ENCODE measurements at regions not wholly inside any gene's neighbourhood (a gene's known extent, or its start where the extent isn't known, plus 50 kb on each side); places are given as distances from the start of the nearest gene placed in this dataset.

- Histone ChIP-seq H3K27ac (no peak overlapping the region), H3K9me3 (no peaks in the 10 kb centered on the region), H3K4me2 (no peak overlapping the region), H3K4me1 (no peaks in the 10 kb centered on the region), H3K4me3 (no peak overlapping the region)
- TF ChIP-seq REST (IDR thresholded peaks at IDR 0.05) = no peak
- TF ChIP-seq FOSB (CRISPR knock-in tag; IDR thresholded peaks at IDR 0.05) = no peak
- no peak for ATAC-seq
- 30% methylated on average over 2 of the region's 2 CpGs for WGBS (ENCODE audit: missing lambda C conversion rate)
- ChIA-PET CTCF (no interaction called here), POLR2A (no interaction called here)
- DNase-seq (ENCODE audit: low read depth in 1 of 2, low spot score in 1 of 2) = no peak
- FAIRE-seq = no peak
Measured at GRCh38 chr13:81425286-81425685, 1084.4 kb upstream of the SPRY2 start.

GRCh38 chr13:81409284-81409683 lies 1068.4 kb upstream of the SPRY2 start:
- ChIA-PET POLR2A (no interaction called here), CTCF (no interaction called here)
- FAIRE-seq (no peak), DNase-seq (ENCODE audit: low read depth in 1 of 2, low spot score in 1 of 2) (no peak), ATAC-seq (no peak)
- Histone ChIP-seq H3K9me3 (no peaks in the 10 kb centered on the region), H3K4me3 (no peak overlapping the region), H3K27ac (no peak overlapping the region), H3K4me2 (no peak overlapping the region), H3K4me1 (no peaks in the 10 kb centered on the region)
- TF ChIP-seq EHF (CRISPR knock-in tag; IDR thresholded peaks at IDR 0.05) (no peak), EHMT2 (IDR thresholded peaks at IDR 0.05; ENCODE audit: low read depth) (no peak)

- WGBS (ENCODE audit: missing lambda C conversion rate) = 36% methylated on average over 2 of the region's 2 CpGs
- no peak for DNase-seq (ENCODE audit: low read depth in 1 of 2, low spot score in 1 of 2)
- no peak overlapping the region for H3K4me3 ChIP-seq
- no peak for FAIRE-seq
- H3K4me1 ChIP-seq = no peaks in the 10 kb centered on the region
- TF ChIP-seq NFE2L2 (conservative IDR thresholded peaks at IDR 0.05; ENCODE audit: low read length) (no peak), EHF (CRISPR knock-in tag; IDR thresholded peaks at IDR 0.05) (no peak), USF2 (IDR thresholded peaks at IDR 0.05) (no peak), HOXA7 (CRISPR knock-in tag; IDR thresholded peaks at IDR 0.05) (no peak)
- no peak overlapping the region for H3K27ac ChIP-seq
- no peak overlapping the region for H3K4me2 ChIP-seq
- no peak for ATAC-seq
- no peaks in the 10 kb centered on the region for H3K9me3 ChIP-seq
- POLR2A ChIA-PET = no interaction called here
- CTCF ChIA-PET = no interaction called here
Measured at GRCh38 chr13:81408647-81409046, 1067.7 kb upstream of the SPRY2 start.

GRCh38 chr13:81406639-81407292 lies 1065.8 kb upstream of the SPRY2 start:
- 12% methylated on average over 4 of the region's 4 CpGs for WGBS (ENCODE audit: missing lambda C conversion rate)
- ATAC-seq (no peak), DNase-seq (ENCODE audit: low read depth in 1 of 2, low spot score in 1 of 2) (no peak), FAIRE-seq (no peak)
- H3K27ac ChIP-seq = no peak overlapping the region
- no peaks in the 10 kb centered on the region for H3K9me3 ChIP-seq
- ChIA-PET CTCF (no interaction called here), POLR2A (no interaction called here)
- H3K4me3 ChIP-seq = no peak overlapping the region
- no peaks in the 10 kb centered on the region for H3K4me1 ChIP-seq
- H3K4me2 ChIP-seq = no peak overlapping the region
- TF ChIP-seq USF2 (IDR thresholded peaks at IDR 0.05) (no peak), NPAS2 (CRISPR knock-in tag; IDR thresholded peaks at IDR 0.05; ENCODE audit: borderline replicate concordance) (no peak), MAX (IDR thresholded peaks at IDR 0.05) (no peak), EHMT2 (IDR thresholded peaks at IDR 0.05; ENCODE audit: low read depth) (no peak), POLR2A (IDR thresholded peaks at IDR 0.05; ENCODE audit: low read length) (no peak), ZFP36 (IDR thresholded peaks at IDR 0.05; ENCODE audit: borderline replicate concordance, partially characterized antibody) (no peak)

Measured in A549 (cell line).